ENCODE measurements at regions not wholly inside any gene's neighbourhood (a gene's known extent, or its start where the extent isn't known, plus 50 kb on each side); places are given as distances from the start of the nearest gene placed in this dataset.

- H3K9ac ChIP-seq (ENCODE audit: low read length in 3 of 3), result no peak overlapping the region
- H3K4me1 ChIP-seq (ENCODE audit: control insufficient read depth in 2 of 3, insufficient read depth in 2 of 3, low read depth in 1 of 3, low read length in 3 of 3), result no peaks in the 10 kb centered on the region
- no peaks in the 10 kb centered on the region for H3K9me3 ChIP-seq (ENCODE audit: control insufficient read depth in 2 of 3, insufficient read depth in 1 of 3, low read length in 3 of 3)
- no peak for DNase-seq
- no peak for FAIRE-seq
- no peak overlapping the region for H3K27ac ChIP-seq (ENCODE audit: low read depth in 2 of 2, low read length in 2 of 2)
- no peak for TF ChIP-seq CTCF (IDR thresholded peaks at IDR 0.05; ENCODE audit: borderline replicate concordance, extremely low read depth, insufficient read depth)
- no peaks in the 10 kb centered on the region for H3K36me3 ChIP-seq (ENCODE audit: control insufficient read depth in 2 of 3, insufficient read depth in 3 of 3, low read length in 3 of 3)
- H3K27me3 ChIP-seq (ENCODE audit: control insufficient read depth, insufficient read depth, low read length), result no peaks in the 10 kb centered on the region
- intact Hi-C loops (cut with DNase I), result no loop called here
- no peak overlapping the region for H3K4me3 ChIP-seq (ENCODE audit: low read length in 3 of 3)
These were observed 1722.0 kb upstream of the TENM3 start for GRCh38 chr4:180521181-180521580.

- no peak for FAIRE-seq
- H3K4me3 ChIP-seq (ENCODE audit: low read length in 3 of 3), result no peak overlapping the region
- TF ChIP-seq CTCF (IDR thresholded peaks at IDR 0.05; ENCODE audit: borderline replicate concordance, extremely low read depth, insufficient read depth), result no peak
- no peak overlapping the region for H3K9ac ChIP-seq (ENCODE audit: low read length in 3 of 3)
- no peaks in the 10 kb centered on the region for H3K9me3 ChIP-seq (ENCODE audit: control insufficient read depth in 2 of 3, insufficient read depth in 1 of 3, low read length in 3 of 3)
- intact Hi-C loops (cut with DNase I), result no loop called here
- H3K36me3 ChIP-seq (ENCODE audit: control insufficient read depth in 2 of 3, insufficient read depth in 3 of 3, low read length in 3 of 3), result no peaks in the 10 kb centered on the region
- DNase-seq, result no peak
- H3K27me3 ChIP-seq (ENCODE audit: control insufficient read depth, insufficient read depth, low read length), result no peaks in the 10 kb centered on the region
- H3K27ac ChIP-seq (ENCODE audit: low read depth in 2 of 2, low read length in 2 of 2), result no peak overlapping the region
- no peaks in the 10 kb centered on the region for H3K4me1 ChIP-seq (ENCODE audit: control insufficient read depth in 2 of 3, insufficient read depth in 2 of 3, low read depth in 1 of 3, low read length in 3 of 3)
These were observed 1717.6 kb upstream of the TENM3 start for GRCh38 chr4:180525523-180526077.

GRCh38 chr4:180528003-180528402 lies 1715.2 kb upstream of the TENM3 start:
- intact Hi-C loops (cut with DNase I), result no loop called here
- Histone ChIP-seq H3K9ac (ENCODE audit: low read length in 3 of 3) (no peak overlapping the region), H3K4me1 (ENCODE audit: control insufficient read depth in 2 of 3, insufficient read depth in 2 of 3, low read depth in 1 of 3, low read length in 3 of 3) (no peaks in the 10 kb centered on the region), H3K4me3 (ENCODE audit: low read length in 3 of 3) (no peak overlapping the region), H3K36me3 (ENCODE audit: control insufficient read depth in 2 of 3, insufficient read depth in 3 of 3, low read length in 3 of 3) (no peaks in the 10 kb centered on the region), H3K27me3 (ENCODE audit: control insufficient read depth, insufficient read depth, low read length) (no peaks in the 10 kb centered on the region), H3K9me3 (ENCODE audit: control insufficient read depth in 2 of 3, insufficient read depth in 1 of 3, low read length in 3 of 3) (no peaks in the 10 kb centered on the region), H3K27ac (ENCODE audit: low read depth in 2 of 2, low read length in 2 of 2) (no peak overlapping the region)
- DNase-seq (no peak), FAIRE-seq (no peak)
- no peak for TF ChIP-seq CTCF (IDR thresholded peaks at IDR 0.05; ENCODE audit: borderline replicate concordance, extremely low read depth, insufficient read depth)

- Histone ChIP-seq H3K4me1 (ENCODE audit: control insufficient read depth in 2 of 3, insufficient read depth in 2 of 3, low read depth in 1 of 3, low read length in 3 of 3) (no peaks in the 10 kb centered on the region), H3K9me3 (ENCODE audit: control insufficient read depth in 2 of 3, insufficient read depth in 1 of 3, low read length in 3 of 3) (no peaks in the 10 kb centered on the region), H3K36me3 (ENCODE audit: control insufficient read depth in 2 of 3, insufficient read depth in 3 of 3, low read length in 3 of 3) (no peaks in the 10 kb centered on the region), H3K9ac (ENCODE audit: low read length in 3 of 3) (no peak overlapping the region), H3K27me3 (ENCODE audit: control insufficient read depth, insufficient read depth, low read length) (no peaks in the 10 kb centered on the region), H3K27ac (ENCODE audit: low read depth in 2 of 2, low read length in 2 of 2) (no peak overlapping the region), H3K4me3 (ENCODE audit: low read length in 3 of 3) (no peak overlapping the region)
- FAIRE-seq (no peak), DNase-seq (no peak)
- no peak for TF ChIP-seq CTCF (IDR thresholded peaks at IDR 0.05; ENCODE audit: borderline replicate concordance, extremely low read depth, insufficient read depth)
- intact Hi-C loops (cut with DNase I), result no loop called here
These were observed 1712.4 kb upstream of the TENM3 start for GRCh38 chr4:180530787-180531186.

All from kidney (tissue), 13 donors.